ENCODE measurements at regions not wholly inside any gene's neighbourhood (a gene's known extent, or its start where the extent isn't known, plus 50 kb on each side); places are given as distances from the start of the nearest gene placed in this dataset.

GRCh38 chr5:52119768-52120167 is 667.9 kb upstream of the ITGA1 start:
- Histone ChIP-seq H3F3A (ENCODE audit: low read depth) (no peaks in the 10 kb centered on the region), H3K4me2 (no peak overlapping the region), H3K27me3 (no peaks in the 10 kb centered on the region), H3K4me3 (no peak overlapping the region), H3K79me2 (ENCODE audit: low read depth) (no peaks in the 10 kb centered on the region), H3K9ac (no peak overlapping the region), H3K4me1 (no peaks in the 10 kb centered on the region), H3K9me3 (ENCODE audit: low read depth) (no peaks in the 10 kb centered on the region), H3K36me3 (no peaks in the 10 kb centered on the region), H3K27ac (no peak overlapping the region), H4K20me1 (ENCODE audit: low read depth) (no peaks in the 10 kb centered on the region), H2AFZ (replicated peaks) (peak overlapping the region; percentile 2)
- Mint-ChIP-seq H3K4me1 (no peaks in the 10 kb centered on the region), H3K9me3 (no peaks in the 10 kb centered on the region), H3K4me3 (no peak overlapping the region), H3K36me3 (no peaks in the 10 kb centered on the region), H3K27me3 (ENCODE audit: insufficient read depth, low read depth) (no peaks in the 10 kb centered on the region), H3K27ac (no peak overlapping the region)
- peak; percentile 23 for TF ChIP-seq CTCF (IDR thresholded peaks at IDR 0.05)
- no peak for TF ChIP-seq EZH2 (IDR thresholded peaks at IDR 0.05)
- DNase-seq (ENCODE audit: low spot score): peak; percentile 4

GRCh38 chr5:52132053-52132452 is 655.7 kb upstream of the ITGA1 start:
- Histone ChIP-seq H3K79me2 (ENCODE audit: low read depth) (no peaks in the 10 kb centered on the region), H3K27ac (no peak overlapping the region), H2AFZ (replicated peaks) (no peak overlapping the region), H3K27me3 (no peaks in the 10 kb centered on the region), H3K36me3 (no peaks in the 10 kb centered on the region), H3K4me2 (no peak overlapping the region), H3K9me3 (ENCODE audit: low read depth) (no peaks in the 10 kb centered on the region), H3K4me3 (no peak overlapping the region), H3K9ac (no peak overlapping the region), H3K4me1 (no peaks in the 10 kb centered on the region), H4K20me1 (ENCODE audit: low read depth) (no peaks in the 10 kb centered on the region), H3F3A (ENCODE audit: low read depth) (no peaks in the 10 kb centered on the region)
- no peaks in the 10 kb centered on the region for H3K4me1 Mint-ChIP-seq
- H3K36me3 Mint-ChIP-seq: no peaks in the 10 kb centered on the region
- H3K27ac Mint-ChIP-seq: no peak overlapping the region
- DNase-seq (ENCODE audit: low spot score): no peak
- TF ChIP-seq CTCF (IDR thresholded peaks at IDR 0.05) (no peak), EZH2 (IDR thresholded peaks at IDR 0.05) (no peak), EZH2phosphoT487 (IDR thresholded peaks at IDR 0.05) (no peak)
- no peak overlapping the region for H3K4me3 Mint-ChIP-seq
- no peaks in the 10 kb centered on the region for H3K9me3 Mint-ChIP-seq
- H3K27me3 Mint-ChIP-seq (ENCODE audit: insufficient read depth, low read depth): peaks cover 2% of the 10 kb centered on the region

GRCh38 chr5:52134013-52134650 is 653.6 kb upstream of the ITGA1 start:
- Histone ChIP-seq H3K79me2 (ENCODE audit: low read depth) (no peaks in the 10 kb centered on the region), H3K9me3 (ENCODE audit: low read depth) (no peaks in the 10 kb centered on the region), H3K27me3 (no peaks in the 10 kb centered on the region), H3K27ac (no peak overlapping the region), H3K4me3 (no peak overlapping the region), H3K36me3 (no peaks in the 10 kb centered on the region), H2AFZ (replicated peaks) (no peak overlapping the region), H3K4me1 (no peaks in the 10 kb centered on the region), H3K9ac (no peak overlapping the region), H3K4me2 (no peak overlapping the region), H4K20me1 (ENCODE audit: low read depth) (no peaks in the 10 kb centered on the region), H3F3A (ENCODE audit: low read depth) (no peaks in the 10 kb centered on the region)
- Mint-ChIP-seq H3K27ac (no peak overlapping the region), H3K27me3 (ENCODE audit: insufficient read depth, low read depth) (peaks cover 2% of the 10 kb centered on the region), H3K4me3 (no peak overlapping the region), H3K4me1 (no peaks in the 10 kb centered on the region), H3K9me3 (no peaks in the 10 kb centered on the region), H3K36me3 (no peaks in the 10 kb centered on the region)
- TF ChIP-seq EZH2 (IDR thresholded peaks at IDR 0.05) (no peak), CTCF (IDR thresholded peaks at IDR 0.05) (no peak), EZH2phosphoT487 (IDR thresholded peaks at IDR 0.05) (no peak)
- no peak for DNase-seq (ENCODE audit: low spot score)
